ENCODE measurements at regions not wholly inside any gene's neighbourhood (a gene's known extent, or its start where the extent isn't known, plus 50 kb on each side); places are given as distances from the start of the nearest gene placed in this dataset.
A peak's percentile ranks its signal among the peaks of the same experiment; 100 is the strongest.

DNA sequence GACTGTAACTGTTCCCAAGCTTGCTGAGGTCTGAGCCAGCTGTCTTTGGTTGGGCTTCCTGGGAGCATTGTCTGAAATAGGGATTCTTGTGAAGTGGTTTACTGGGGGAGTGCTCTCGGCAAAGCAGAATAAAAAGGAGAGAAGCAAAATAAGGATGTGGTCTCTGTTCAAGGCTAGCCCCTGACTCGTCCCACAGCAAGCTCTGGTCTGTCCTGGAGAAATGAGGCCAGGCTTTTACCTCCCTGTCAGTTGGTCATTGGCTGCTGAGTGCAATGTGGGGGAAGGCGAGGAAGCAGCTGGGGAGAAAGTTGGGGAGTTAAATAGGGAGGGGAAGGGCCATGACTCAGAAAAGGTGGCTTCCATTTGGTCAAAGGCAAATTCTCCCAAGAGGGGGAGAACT is 303.9 kb upstream of the DUSP10 start:
- H3K27ac ChIP-seq = no peak overlapping the region
- H3K4me1 ChIP-seq (ENCODE audit: insufficient read depth) = peaks cover 25% of the 10 kb centered on the region
- no peaks in the 10 kb centered on the region for H4K20me1 ChIP-seq (ENCODE audit: insufficient read depth, poor library complexity, severe bottlenecking)
- H3K27me3 ChIP-seq = no peaks in the 10 kb centered on the region
- TF ChIP-seq EZH2phosphoT487 (IDR thresholded peaks at IDR 0.05; ENCODE audit: low read depth, severe bottlenecking, unreplicated experiment) (no peak), EZH2 (IDR thresholded peaks at IDR 0.05; ENCODE audit: borderline replicate concordance) (no peak)
- TF ChIP-seq, protein P1, sequence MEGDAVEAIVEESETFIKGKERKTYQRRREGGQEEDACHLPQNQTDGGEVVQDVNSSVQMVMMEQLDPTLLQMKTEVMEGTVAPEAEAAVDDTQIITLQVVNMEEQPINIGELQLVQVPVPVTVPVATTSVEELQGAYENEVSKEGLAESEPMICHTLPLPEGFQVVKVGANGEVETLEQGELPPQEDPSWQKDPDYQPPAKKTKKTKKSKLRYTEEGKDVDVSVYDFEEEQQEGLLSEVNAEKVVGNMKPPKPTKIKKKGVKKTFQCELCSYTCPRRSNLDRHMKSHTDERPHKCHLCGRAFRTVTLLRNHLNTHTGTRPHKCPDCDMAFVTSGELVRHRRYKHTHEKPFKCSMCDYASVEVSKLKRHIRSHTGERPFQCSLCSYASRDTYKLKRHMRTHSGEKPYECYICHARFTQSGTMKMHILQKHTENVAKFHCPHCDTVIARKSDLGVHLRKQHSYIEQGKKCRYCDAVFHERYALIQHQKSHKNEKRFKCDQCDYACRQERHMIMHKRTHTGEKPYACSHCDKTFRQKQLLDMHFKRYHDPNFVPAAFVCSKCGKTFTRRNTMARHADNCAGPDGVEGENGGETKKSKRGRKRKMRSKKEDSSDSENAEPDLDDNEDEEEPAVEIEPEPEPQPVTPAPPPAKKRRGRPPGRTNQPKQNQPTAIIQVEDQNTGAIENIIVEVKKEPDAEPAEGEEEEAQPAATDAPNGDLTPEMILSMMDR (IDR thresholded peaks at IDR 0.05; ENCODE audit: poor library complexity) = no peak
- H3K9me2 ChIP-seq (replicated peaks; ENCODE audit: insufficient read depth) = no peaks in the 10 kb centered on the region
- DNase-seq (ENCODE audit: low spot score) = no peak
- 93% methylated on average over 3 of the region's 3 CpGs for WGBS (ENCODE audit: low lambda C conversion rate, missing lambda C conversion rate)
- no peaks in the 10 kb centered on the region for H3K36me3 ChIP-seq (replicated peaks; ENCODE audit: insufficient read depth, low read depth)
- no peak overlapping the region for H2AFZ ChIP-seq
- no peak overlapping the region for H3K4me2 ChIP-seq
- H3K79me2 ChIP-seq = no peaks in the 10 kb centered on the region
- no peaks in the 10 kb centered on the region for H3K9me3 ChIP-seq (ENCODE audit: low read depth)
- H3K4me3 ChIP-seq = no peak overlapping the region

- no peak for DNase-seq (ENCODE audit: low spot score)
- Histone ChIP-seq H3K27ac (no peak overlapping the region), H3K4me2 (no peak overlapping the region), H3K79me2 (no peaks in the 10 kb centered on the region), H3K9me3 (ENCODE audit: low read depth) (no peaks in the 10 kb centered on the region), H4K20me1 (ENCODE audit: insufficient read depth, poor library complexity, severe bottlenecking) (no peaks in the 10 kb centered on the region), H2AFZ (no peak overlapping the region), H3K9me2 (replicated peaks; ENCODE audit: insufficient read depth) (no peaks in the 10 kb centered on the region), H3K27me3 (no peaks in the 10 kb centered on the region), H3K36me3 (replicated peaks; ENCODE audit: insufficient read depth, low read depth) (no peaks in the 10 kb centered on the region), H3K4me1 (ENCODE audit: insufficient read depth) (peaks cover 25% of the 10 kb centered on the region), H3K4me3 (no peak overlapping the region)
- 93% methylated on average over 3 of the region's 3 CpGs for WGBS (ENCODE audit: low lambda C conversion rate, missing lambda C conversion rate)
- no peak for TF ChIP-seq EZH2phosphoT487 (IDR thresholded peaks at IDR 0.05; ENCODE audit: low read depth, severe bottlenecking, unreplicated experiment)
- TF ChIP-seq, protein P1 (IDR thresholded peaks at IDR 0.05; ENCODE audit: poor library complexity) = no peak
- no peak for TF ChIP-seq EZH2 (IDR thresholded peaks at IDR 0.05; ENCODE audit: borderline replicate concordance)
Observed at GRCh38 chr1:222045236-222045635, 303.3 kb upstream of the DUSP10 start.

DNA sequence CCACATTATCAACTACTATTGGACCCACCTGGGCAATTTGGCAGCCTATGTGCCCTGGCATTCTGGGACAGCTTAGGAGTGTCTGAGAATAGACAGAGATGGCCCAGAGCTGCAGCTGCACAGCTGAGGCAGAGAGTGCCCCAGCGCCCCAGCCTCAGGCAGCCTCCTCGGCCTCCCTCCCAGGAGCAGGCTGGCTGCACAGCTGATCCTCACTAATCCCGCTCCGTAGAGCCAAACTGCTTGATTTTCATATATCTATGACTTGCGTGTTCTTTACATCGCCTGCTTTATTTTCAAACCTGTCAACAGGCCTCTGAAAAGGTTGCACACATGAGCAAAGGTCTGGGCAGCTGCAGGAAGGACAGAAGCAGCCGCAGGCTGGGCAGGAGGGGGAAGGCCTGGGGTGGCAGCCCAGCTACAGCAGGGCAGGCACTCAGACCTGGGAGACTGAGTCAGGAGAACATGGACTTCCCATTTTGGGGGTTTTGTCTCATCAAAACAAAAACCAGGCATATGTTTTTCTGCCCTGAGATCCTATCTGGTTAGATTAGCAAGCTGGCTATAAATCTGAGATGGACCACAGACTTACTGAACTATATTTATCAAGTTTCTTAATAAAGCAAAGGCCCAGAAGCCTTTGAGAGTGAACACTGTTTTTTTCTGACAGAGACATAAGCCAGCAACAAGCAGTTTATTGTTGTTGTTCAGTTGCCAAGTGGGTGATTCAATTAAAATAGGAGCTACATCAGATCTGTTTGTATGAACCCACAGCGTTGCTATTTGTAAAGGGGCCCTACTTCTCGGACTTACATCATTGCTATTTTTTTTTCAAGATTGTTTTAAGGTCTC is 301.8 kb upstream of the DUSP10 start:
- H2AFZ ChIP-seq = no peak overlapping the region
- peak; percentile 76 for DNase-seq (ENCODE audit: low spot score)
- no peaks in the 10 kb centered on the region for H3K27me3 ChIP-seq
- H3K27ac ChIP-seq = peak overlapping the region; percentile 58
- no peak overlapping the region for H3K4me3 ChIP-seq
- 39% methylated on average over 9 of the region's 9 CpGs for WGBS (ENCODE audit: low lambda C conversion rate, missing lambda C conversion rate)
- no peaks in the 10 kb centered on the region for H3K9me3 ChIP-seq (ENCODE audit: low read depth)
- no peaks in the 10 kb centered on the region for H3K9me2 ChIP-seq (replicated peaks; ENCODE audit: insufficient read depth)
- H4K20me1 ChIP-seq (ENCODE audit: insufficient read depth, poor library complexity, severe bottlenecking) = no peaks in the 10 kb centered on the region
- TF ChIP-seq, protein P1 (IDR thresholded peaks at IDR 0.05; ENCODE audit: poor library complexity) = no peak
- TF ChIP-seq EZH2phosphoT487 (IDR thresholded peaks at IDR 0.05; ENCODE audit: low read depth, severe bottlenecking, unreplicated experiment) (no peak), EZH2 (IDR thresholded peaks at IDR 0.05; ENCODE audit: borderline replicate concordance) (no peak)
- H3K79me2 ChIP-seq = no peaks in the 10 kb centered on the region
- H3K4me1 ChIP-seq (ENCODE audit: insufficient read depth) = peaks cover 20% of the 10 kb centered on the region
- peak overlapping the region; percentile 35 for H3K4me2 ChIP-seq
- H3K36me3 ChIP-seq (replicated peaks; ENCODE audit: insufficient read depth, low read depth) = no peaks in the 10 kb centered on the region

All from hepatocyte (in vitro differentiated cells).